PC-3 (cell line): ENCODE measurements at regions not wholly inside any gene's neighbourhood (a gene's known extent, or its start where the extent isn't known, plus 50 kb on each side); places are given as distances from the start of the nearest gene placed in this dataset.

Experiments used
- CTCF ChIP-seq: fragments of 300-600 bp; sonication (generic); conservative IDR thresholded peaks from 2 replicates; pipeline ENCODE4 v1.5.1; 2017; ENCODE audit warnings: antibody characterized with exemption, low read depth, mild to moderate bottlenecking, low read length
- EZH2 ChIP-seq: fragments of 300-600 bp; sonication (generic); IDR thresholded peaks from one replicate; pipeline ENCODE4 v1.6.1; 2017; ENCODE audit warnings: antibody characterized with exemption, mild to moderate bottlenecking, low read length; ENCODE audit not compliant: unreplicated experiment
- EZH2phosphoT487 ChIP-seq: fragments of 300-600 bp; sonication (generic); IDR thresholded peaks from 2 replicates; pipeline ENCODE4 v1.6.1; 2018; ENCODE audit warnings: mild to moderate bottlenecking, antibody characterized with exemption, low read length, borderline replicate concordance

- TF ChIP-seq CTCF, result no peak
- TF ChIP-seq EZH2, result no peak
- TF ChIP-seq EZH2phosphoT487, result no peak
These were observed 50.0 kb upstream of the PPP1R3C start for GRCh38 chr10:91682912-91683311.
